CD4-positive, alpha-beta memory T cell (primary cell): ENCODE measurements at regions not wholly inside any gene's neighbourhood (a gene's known extent, or its start where the extent isn't known, plus 50 kb on each side); places are given as distances from the start of the nearest gene placed in this dataset.

Experiments
- CTCF ChIA-PET: fragments of 350-600 bp; sonication (Branson Sonifier 250); formaldehyde crosslinking; loops from one replicate; lab custom pipeline; 2021; ENCODE audit warnings: inconsistent platforms; ENCODE audit not compliant: partially characterized antibody; lab: Charles Lee
- POLR2A ChIA-PET: fragments of 350-600 bp; sonication (Branson Sonifier 250); formaldehyde crosslinking; loops from one replicate; lab custom pipeline; 2021; ENCODE audit not compliant: partially characterized antibody; lab: Charles Lee
- DNase-seq, 5 donors: peaks; one replicate each; pipeline versions ENCODE4 v3.0.0 to v3.0.0-alpha.2; 2020 to 2022; ENCODE audit warnings: mixed read lengths in 1 of 5
- H3K27ac ChIP-seq: one replicate; pipeline ENCODE4 v1.7.0; 2013; ENCODE audit warnings: low read depth, low read length
- H3K27me3 ChIP-seq: 2 replicates; pipeline ENCODE4 v1.7.0; 2013; ENCODE audit warnings: mild to moderate bottlenecking, low read length, moderate library complexity; ENCODE audit not compliant: insufficient read depth
- H3K36me3 ChIP-seq: 2 replicates; pipeline ENCODE4 v1.7.0; 2013; ENCODE audit warnings: mild to moderate bottlenecking, low read length, moderate library complexity; ENCODE audit not compliant: insufficient read depth
- H3K4me1 ChIP-seq: 2 replicates; pipeline ENCODE4 v1.7.0; 2013; ENCODE audit warnings: mild to moderate bottlenecking, low read length, moderate library complexity; ENCODE audit not compliant: insufficient read depth
- H3K4me3 ChIP-seq, 2 donors: one replicate each; pipeline ENCODE4 v1.7.0; 2013; ENCODE audit warnings: low read length in 2 of 2, mild to moderate bottlenecking in 1 of 2
- H3K9me3 ChIP-seq, 2 donors: one replicate each; pipeline ENCODE4 v1.7.0; 2013; ENCODE audit warnings: low read length in 2 of 2, control low read depth in 1 of 2; ENCODE audit not compliant: control insufficient read depth in 1 of 2
- H3K27ac Mint-ChIP-seq, 7 donors: one replicate each; pipeline ENCODE4 v1.8.0; 2020 to 2021; ENCODE audit warnings: mixed read lengths in 7 of 7, mild to moderate bottlenecking in 6 of 7, inconsistent platforms in 3 of 7, moderate library complexity in 3 of 7
- H3K27me3 Mint-ChIP-seq, 2 donors: one replicate each; pipeline ENCODE4 v1.8.0; 2020 to 2021; ENCODE audit warnings: mixed read lengths in 2 of 2
- H3K36me3 Mint-ChIP-seq, 2 donors: one replicate each; pipeline ENCODE4 v1.8.0; 2020 to 2021; ENCODE audit warnings: mixed read lengths in 2 of 2, inconsistent platforms in 1 of 2, mild to moderate bottlenecking in 1 of 2
- H3K4me1 Mint-ChIP-seq, 4 donors: one replicate each; pipeline ENCODE4 v1.8.0; 2020 to 2021; ENCODE audit warnings: mixed read lengths in 4 of 4, mild to moderate bottlenecking in 1 of 4
- H3K4me3 Mint-ChIP-seq, 8 donors: one replicate each; pipeline ENCODE4 v1.8.0; 2020 to 2021; ENCODE audit warnings: mixed read lengths in 8 of 8, mild to moderate bottlenecking in 7 of 8, moderate library complexity in 6 of 8, inconsistent platforms in 3 of 8
- H3K9me3 Mint-ChIP-seq, 8 donors: one replicate each; pipeline ENCODE4 v1.8.0; 2020 to 2021; ENCODE audit warnings: mixed read lengths in 8 of 8, mild to moderate bottlenecking in 5 of 8, inconsistent platforms in 3 of 8, moderate library complexity in 1 of 8
- intact Hi-C: fragments of 100-400 bp; cut with micrococcal nuclease; formaldehyde crosslinking; loops from one replicate; pipeline ENCODE4 v1.15.1; 2023

DNA sequence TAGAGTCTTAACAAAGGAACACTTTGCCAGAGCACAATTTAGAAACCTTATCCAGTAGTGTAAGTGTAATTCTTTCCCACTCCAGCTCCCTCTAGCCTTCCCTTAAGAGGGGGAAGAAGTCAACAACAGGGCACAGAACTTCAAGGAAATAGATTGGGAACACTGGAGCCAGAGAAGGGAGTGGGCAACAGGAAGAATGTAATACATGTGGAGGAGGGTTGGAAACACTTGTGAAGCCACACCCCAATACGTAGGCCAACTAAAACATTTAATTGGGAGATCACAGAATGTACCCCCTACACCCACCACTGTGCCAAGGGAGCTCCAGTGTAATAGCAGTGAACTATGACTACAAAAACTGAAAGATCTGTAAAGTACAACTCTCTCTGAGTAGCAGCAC lies 735.7 kb upstream of the HS3ST5 start:
- POLR2A ChIA-PET: no interaction called here
- Histone ChIP-seq H3K9me3 (no peaks in the 10 kb centered on the region), H3K4me1 (no peaks in the 10 kb centered on the region), H3K4me3 (no peak overlapping the region), H3K27ac (no peak overlapping the region), H3K36me3 (no peaks in the 10 kb centered on the region), H3K27me3 (no peaks in the 10 kb centered on the region)
- CTCF ChIA-PET: no interaction called here
- H3K27me3 Mint-ChIP-seq: no peaks in the 10 kb centered on the region
- H3K4me3 Mint-ChIP-seq: no peak overlapping the region
- no peak for DNase-seq
- intact Hi-C loops: no loop called here
- H3K9me3 Mint-ChIP-seq: peaks cover 6 to 20% (median 12%) of the 10 kb centered on the region in 8 donors
- H3K4me1 Mint-ChIP-seq: no peaks in the 10 kb centered on the region
- no peaks in the 10 kb centered on the region for H3K36me3 Mint-ChIP-seq
- H3K27ac Mint-ChIP-seq: no peak overlapping the region

DNA sequence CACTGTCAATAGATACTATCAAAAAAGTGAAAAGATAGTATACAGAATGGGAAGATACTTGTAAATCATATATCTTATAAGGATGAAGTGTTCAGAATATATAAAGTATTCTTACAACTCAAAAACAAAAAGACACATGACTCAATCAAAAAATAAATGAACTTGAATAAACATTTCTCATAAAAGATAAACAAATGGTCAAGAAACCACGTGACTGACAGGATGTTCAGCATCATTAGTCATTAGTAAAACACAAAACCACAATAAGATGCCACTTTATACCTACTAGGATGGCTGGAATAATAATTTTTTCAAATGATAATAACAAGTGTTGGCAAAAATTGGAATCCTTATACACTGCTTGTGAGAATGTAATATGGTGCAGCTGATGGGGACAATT lies 729.1 kb upstream of the HS3ST5 start:
- no peak overlapping the region for H3K4me3 Mint-ChIP-seq
- CTCF ChIA-PET: no interaction called here
- H3K27me3 Mint-ChIP-seq: no peaks in the 10 kb centered on the region
- intact Hi-C loops: no loop called here
- peaks cover 2% of the 10 kb centered on the region for H3K36me3 ChIP-seq
- no peak overlapping the region for H3K4me3 ChIP-seq
- no peaks in the 10 kb centered on the region for H3K27me3 ChIP-seq
- H3K4me1 ChIP-seq: no peaks in the 10 kb centered on the region
- peaks cover 2 to 14% (median 4%) of the 10 kb centered on the region in 8 donors for H3K9me3 Mint-ChIP-seq
- H3K27ac Mint-ChIP-seq: no peak overlapping the region
- H3K4me1 Mint-ChIP-seq: no peaks in the 10 kb centered on the region
- H3K9me3 ChIP-seq: no peaks in the 10 kb centered on the region
- DNase-seq: no peak
- no peak overlapping the region for H3K27ac ChIP-seq
- POLR2A ChIA-PET: no interaction called here
- H3K36me3 Mint-ChIP-seq: peaks cover 0 to 3% of the 10 kb centered on the region in 2 donors

DNA sequence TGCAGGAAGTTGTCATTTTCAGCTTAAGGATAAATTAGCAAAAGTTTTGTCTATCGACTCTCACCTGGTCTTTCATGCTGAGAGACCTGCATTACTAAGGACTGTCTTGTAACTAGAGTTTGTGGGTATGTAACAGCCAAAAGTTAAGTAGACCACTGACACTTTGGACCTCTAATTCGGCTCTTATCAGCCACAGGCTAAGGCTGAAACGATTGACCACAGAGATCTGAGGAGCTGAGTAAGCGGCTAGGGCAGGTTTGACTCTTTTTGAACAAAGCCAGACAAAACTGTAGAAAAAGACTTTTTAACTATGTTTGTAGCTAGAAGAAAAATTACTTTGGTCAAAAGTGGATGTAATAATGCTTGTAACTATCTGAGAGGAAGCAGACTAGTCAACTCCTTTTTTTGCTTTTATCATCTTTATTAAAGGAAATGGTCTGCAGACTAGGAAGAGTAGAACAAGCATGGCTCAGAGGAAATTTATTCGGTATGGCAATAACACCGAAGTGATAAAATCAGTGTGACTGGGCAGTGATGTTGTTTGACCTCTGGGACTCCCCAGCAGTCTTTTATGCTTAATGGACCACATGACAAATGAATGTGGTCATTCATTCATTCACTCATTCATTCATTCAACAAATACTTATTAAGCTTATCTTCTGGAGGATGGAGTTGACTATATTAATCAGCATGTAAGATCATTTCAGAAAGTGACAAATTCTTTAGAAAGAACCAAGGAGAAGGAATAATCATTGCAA lies 725.0 kb upstream of the HS3ST5 start:
- Histone ChIP-seq H3K27ac (no peak overlapping the region), H3K9me3 (no peaks in the 10 kb centered on the region), H3K4me3 (no peak overlapping the region), H3K27me3 (no peaks in the 10 kb centered on the region), H3K36me3 (peaks cover 2% of the 10 kb centered on the region), H3K4me1 (no peaks in the 10 kb centered on the region)
- ChIA-PET POLR2A (no interaction called here), CTCF (no interaction called here)
- Mint-ChIP-seq H3K4me3 (no peak overlapping the region), H3K27ac (no peak overlapping the region), H3K9me3 (peaks cover 0 to 10% (median 4%) of the 10 kb centered on the region in 8 donors), H3K4me1 (no peaks in the 10 kb centered on the region), H3K27me3 (no peaks in the 10 kb centered on the region), H3K36me3 (peaks cover 0 to 3% of the 10 kb centered on the region in 2 donors)
- intact Hi-C loops: no loop called here
- DNase-seq: no peak

DNA sequence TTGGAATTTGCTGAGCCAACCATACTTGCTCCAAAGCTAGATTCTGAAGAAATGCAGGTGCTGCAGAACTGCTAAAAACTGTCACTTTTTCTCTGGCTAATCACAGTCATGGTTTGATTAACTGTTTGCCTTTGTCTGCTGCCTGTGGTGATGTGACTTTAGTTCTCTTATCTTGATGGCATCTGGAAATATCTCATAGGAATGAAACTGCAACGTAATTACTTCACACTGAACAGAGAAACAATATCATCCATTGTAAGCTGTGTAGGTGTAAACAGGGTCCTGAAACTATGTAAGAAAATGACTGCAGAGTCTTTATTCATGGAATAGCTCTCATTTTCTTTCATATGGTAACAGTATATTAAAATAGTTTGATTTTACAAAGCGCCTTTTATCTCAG lies 721.9 kb upstream of the HS3ST5 start:
- CTCF ChIA-PET: no interaction called here
- Mint-ChIP-seq H3K36me3 (no peaks in the 10 kb centered on the region), H3K4me1 (no peaks in the 10 kb centered on the region)

DNA sequence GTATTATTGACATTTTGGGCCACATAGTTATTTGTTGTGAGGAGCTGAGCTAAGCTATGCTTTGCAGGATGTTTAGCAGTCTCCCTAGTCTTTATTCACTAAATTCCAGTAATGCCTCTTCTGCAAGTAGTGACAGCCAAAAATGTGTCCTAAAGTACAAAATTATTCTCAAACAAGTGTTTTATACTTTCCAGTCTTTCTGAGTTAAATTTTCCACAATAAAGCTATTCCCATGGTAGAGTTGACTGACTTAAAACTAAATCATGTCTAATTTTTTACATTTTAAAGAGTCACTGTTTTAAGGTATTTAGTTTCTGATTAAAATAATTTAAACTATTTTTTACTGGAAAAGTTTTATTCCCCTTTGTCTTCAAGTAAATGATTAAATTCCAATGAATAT lies 717.8 kb upstream of the HS3ST5 start:
- no peaks in the 10 kb centered on the region for H3K4me1 ChIP-seq
- no peaks in the 10 kb centered on the region for H3K27me3 ChIP-seq
- DNase-seq: no peak
- intact Hi-C loops: no loop called here
- Mint-ChIP-seq H3K9me3 (peaks cover 0 to 6% (median 4%) of the 10 kb centered on the region in 8 donors), H3K27me3 (no peaks in the 10 kb centered on the region), H3K4me1 (no peaks in the 10 kb centered on the region), H3K27ac (no peak overlapping the region), H3K4me3 (no peak overlapping the region), H3K36me3 (no peaks in the 10 kb centered on the region)
- no peaks in the 10 kb centered on the region for H3K9me3 ChIP-seq
- H3K4me3 ChIP-seq: no peak overlapping the region
- H3K36me3 ChIP-seq: no peaks in the 10 kb centered on the region
- no peak overlapping the region for H3K27ac ChIP-seq
- CTCF ChIA-PET: no interaction called here
- POLR2A ChIA-PET: no interaction called here

More for the DNA sequence above, 721.9 kb upstream of the HS3ST5 start:
- Mint-ChIP-seq H3K4me3 (no peak overlapping the region), H3K9me3 (peaks cover 0 to 6% (median 0%) of the 10 kb centered on the region in 8 donors), H3K27me3 (no peaks in the 10 kb centered on the region), H3K27ac (no peak overlapping the region)
- intact Hi-C loops: no loop called here
- no peak overlapping the region for H3K27ac ChIP-seq
- POLR2A ChIA-PET: no interaction called here
- no peak for DNase-seq
- no peaks in the 10 kb centered on the region for H3K4me1 ChIP-seq
- no peak overlapping the region for H3K4me3 ChIP-seq
- no peaks in the 10 kb centered on the region for H3K9me3 ChIP-seq
- H3K27me3 ChIP-seq: no peaks in the 10 kb centered on the region
- no peaks in the 10 kb centered on the region for H3K36me3 ChIP-seq

GRCh38 chr6:115058414-115059211 lies 715.8 kb upstream of the HS3ST5 start:
- no peaks in the 10 kb centered on the region for H3K36me3 Mint-ChIP-seq
- Histone ChIP-seq H3K36me3 (no peaks in the 10 kb centered on the region), H3K27ac (no peak overlapping the region), H3K4me1 (no peaks in the 10 kb centered on the region), H3K4me3 (no peak overlapping the region), H3K27me3 (no peaks in the 10 kb centered on the region), H3K9me3 (no peaks in the 10 kb centered on the region)
- no peaks in the 10 kb centered on the region for H3K4me1 Mint-ChIP-seq
- no peaks in the 10 kb centered on the region for H3K27me3 Mint-ChIP-seq
- ChIA-PET POLR2A (no interaction called here), CTCF (no interaction called here)
- no peak for DNase-seq
- intact Hi-C loops: no loop called here
- H3K4me3 Mint-ChIP-seq: no peak overlapping the region
- no peak overlapping the region for H3K27ac Mint-ChIP-seq
- H3K9me3 Mint-ChIP-seq: peaks cover 0 to 6% (median 4%) of the 10 kb centered on the region in 8 donors

- ChIA-PET POLR2A (no interaction called here), CTCF (no interaction called here)
- Histone ChIP-seq H3K27me3 (no peaks in the 10 kb centered on the region), H3K4me3 (no peak overlapping the region), H3K27ac (no peak overlapping the region), H3K9me3 (no peaks in the 10 kb centered on the region), H3K36me3 (no peaks in the 10 kb centered on the region), H3K4me1 (no peaks in the 10 kb centered on the region)
- H3K4me1 Mint-ChIP-seq: no peaks in the 10 kb centered on the region
- H3K4me3 Mint-ChIP-seq: peak overlapping the region in 1 of 8 donors; percentile 5
- no peak overlapping the region for H3K27ac Mint-ChIP-seq
- intact Hi-C loops: no loop called here
- H3K9me3 Mint-ChIP-seq: peaks cover 0 to 8% (median 5%) of the 10 kb centered on the region in 8 donors
- no peaks in the 10 kb centered on the region for H3K36me3 Mint-ChIP-seq
- no peak for DNase-seq
- H3K27me3 Mint-ChIP-seq: no peaks in the 10 kb centered on the region
Measured at GRCh38 chr6:115055579-115055978, 712.8 kb upstream of the HS3ST5 start.
